ENCODE measurements at regions not wholly inside any gene's neighbourhood (a gene's known extent, or its start where the extent isn't known, plus 50 kb on each side); places are given as distances from the start of the nearest gene placed in this dataset.

GRCh38 chr2:215638687-215639086 lies 202.8 kb upstream of the FN1 start:
- TF ChIP-seq CTCF (IDR thresholded peaks at IDR 0.05), result no peak
- TF ChIP-seq POLR2A (IDR thresholded peaks at IDR 0.05), result no peak
- TF ChIP-seq POLR2AphosphoS5 (IDR thresholded peaks at IDR 0.05), result no peak
